ENCODE measurements at regions not wholly inside any gene's neighbourhood (a gene's known extent, or its start where the extent isn't known, plus 50 kb on each side); places are given as distances from the start of the nearest gene placed in this dataset.

GRCh38 chr11:23311986-23312940 lies 452.0 kb upstream of the CCDC179 start:
- TF ChIP-seq EZH2phosphoT487 (IDR thresholded peaks at IDR 0.05; ENCODE audit: insufficient read depth, low read depth) (no peak), EZH2 (IDR thresholded peaks at IDR 0.05; ENCODE audit: insufficient read depth, poor library complexity, severe bottlenecking) (no peak)
- H3K4me1 ChIP-seq (ENCODE audit: insufficient read depth): peaks cover 21% of the 10 kb centered on the region
- H3K4me3 ChIP-seq: no peak overlapping the region
- no peaks in the 10 kb centered on the region for H4K20me1 ChIP-seq (ENCODE audit: insufficient read depth)
- no peaks in the 10 kb centered on the region for H3K79me2 ChIP-seq (ENCODE audit: insufficient read depth)
- H3K9me3 ChIP-seq (ENCODE audit: low read depth): no peaks in the 10 kb centered on the region
- peaks cover 9% of the 10 kb centered on the region; the same call in 1 of the 2 replicates for H3F3A ChIP-seq (ENCODE audit: insufficient read depth)
- H3K4me2 ChIP-seq (ENCODE audit: unreplicated experiment): no peak overlapping the region
- peak overlapping the region; percentile 34 for H2AFZ ChIP-seq
- H3K9ac ChIP-seq: no peak overlapping the region
- DNase-seq: peak; percentile 38
- 53% methylated on average over 5 of the region's 5 CpGs for WGBS, 2 experiments (ENCODE audit: low coverage in 1 of 2, low lambda C conversion rate in 2 of 2, missing lambda C conversion rate in 2 of 2)
- H3K27ac ChIP-seq: peak overlapping the region; percentile 10; the same call in 1 of the 2 replicates
- H3K9me2 ChIP-seq (ENCODE audit: insufficient read depth): no peaks in the 10 kb centered on the region
- in situ Hi-C loops (cut with MboI): no loop called here
- H3K27me3 ChIP-seq (replicated peaks; ENCODE audit: insufficient read depth): no peaks in the 10 kb centered on the region
- H3K36me3 ChIP-seq (ENCODE audit: low read depth): no peaks in the 10 kb centered on the region

- Histone ChIP-seq H3F3A (ENCODE audit: insufficient read depth) (peaks cover 9% of the 10 kb centered on the region; the same call in 1 of the 2 replicates), H3K36me3 (ENCODE audit: low read depth) (no peaks in the 10 kb centered on the region), H3K4me1 (ENCODE audit: insufficient read depth) (peaks cover 21% of the 10 kb centered on the region), H3K79me2 (ENCODE audit: insufficient read depth) (no peaks in the 10 kb centered on the region), H3K27me3 (replicated peaks; ENCODE audit: insufficient read depth) (no peaks in the 10 kb centered on the region), H3K4me2 (ENCODE audit: unreplicated experiment) (no peak overlapping the region), H3K9me2 (ENCODE audit: insufficient read depth) (no peaks in the 10 kb centered on the region), H3K4me3 (no peak overlapping the region), H4K20me1 (ENCODE audit: insufficient read depth) (no peaks in the 10 kb centered on the region), H2AFZ (no peak overlapping the region), H3K9ac (no peak overlapping the region), H3K9me3 (ENCODE audit: low read depth) (no peaks in the 10 kb centered on the region), H3K27ac (no peak overlapping the region)
- no peak for TF ChIP-seq EZH2 (IDR thresholded peaks at IDR 0.05; ENCODE audit: insufficient read depth, poor library complexity, severe bottlenecking)
- no peak for TF ChIP-seq EZH2phosphoT487 (IDR thresholded peaks at IDR 0.05; ENCODE audit: insufficient read depth, low read depth)
- WGBS, 2 experiments (ENCODE audit: low coverage in 1 of 2, low lambda C conversion rate in 2 of 2, missing lambda C conversion rate in 2 of 2): 27 to 28% methylated on average over 1 of the region's 1 CpG
- DNase-seq: no peak
- in situ Hi-C loops (cut with MboI): no loop called here
Measured at GRCh38 chr11:23313001-23313400, 452.7 kb upstream of the CCDC179 start.

GRCh38 chr11:23314162-23314561 lies 453.9 kb upstream of the CCDC179 start:
- Histone ChIP-seq H3K9me2 (ENCODE audit: insufficient read depth) (no peaks in the 10 kb centered on the region), H3K4me2 (ENCODE audit: unreplicated experiment) (no peak overlapping the region), H3F3A (ENCODE audit: insufficient read depth) (peaks cover 9% of the 10 kb centered on the region; the same call in 1 of the 2 replicates), H3K27me3 (replicated peaks; ENCODE audit: insufficient read depth) (no peaks in the 10 kb centered on the region), H3K79me2 (ENCODE audit: insufficient read depth) (no peaks in the 10 kb centered on the region), H3K9ac (no peak overlapping the region), H4K20me1 (ENCODE audit: insufficient read depth) (no peaks in the 10 kb centered on the region), H3K4me3 (no peak overlapping the region), H3K9me3 (ENCODE audit: low read depth) (no peaks in the 10 kb centered on the region), H3K36me3 (ENCODE audit: low read depth) (no peaks in the 10 kb centered on the region), H2AFZ (no peak overlapping the region), H3K4me1 (ENCODE audit: insufficient read depth) (peaks cover 21% of the 10 kb centered on the region), H3K27ac (no peak overlapping the region)
- in situ Hi-C loops (cut with MboI): no loop called here
- 91 to 96% methylated on average over 3 of the region's 3 CpGs for WGBS, 2 experiments (ENCODE audit: low coverage in 1 of 2, low lambda C conversion rate in 2 of 2, missing lambda C conversion rate in 2 of 2)
- TF ChIP-seq EZH2 (IDR thresholded peaks at IDR 0.05; ENCODE audit: insufficient read depth, poor library complexity, severe bottlenecking) (no peak), EZH2phosphoT487 (IDR thresholded peaks at IDR 0.05; ENCODE audit: insufficient read depth, low read depth) (no peak)
- DNase-seq: no peak

GRCh38 chr11:23315286-23315685 lies 455.0 kb upstream of the CCDC179 start:
- peaks cover 19% of the 10 kb centered on the region for H3K4me1 ChIP-seq (ENCODE audit: insufficient read depth)
- in situ Hi-C loops (cut with MboI): no loop called here
- no peak for TF ChIP-seq EZH2phosphoT487 (IDR thresholded peaks at IDR 0.05; ENCODE audit: insufficient read depth, low read depth)
- no peak for TF ChIP-seq EZH2 (IDR thresholded peaks at IDR 0.05; ENCODE audit: insufficient read depth, poor library complexity, severe bottlenecking)
- no peaks in the 10 kb centered on the region for H3K9me2 ChIP-seq (ENCODE audit: insufficient read depth)
- no peaks in the 10 kb centered on the region for H3K79me2 ChIP-seq (ENCODE audit: insufficient read depth)
- H3K4me3 ChIP-seq: no peak overlapping the region
- no peak overlapping the region for H3K4me2 ChIP-seq (ENCODE audit: unreplicated experiment)
- H4K20me1 ChIP-seq (ENCODE audit: insufficient read depth): no peaks in the 10 kb centered on the region
- no peaks in the 10 kb centered on the region for H3K9me3 ChIP-seq (ENCODE audit: low read depth)
- H2AFZ ChIP-seq: no peak overlapping the region
- H3F3A ChIP-seq (ENCODE audit: insufficient read depth): peaks cover 9% of the 10 kb centered on the region; the same call in 1 of the 2 replicates
- no peak overlapping the region for H3K27ac ChIP-seq
- H3K36me3 ChIP-seq (ENCODE audit: low read depth): no peaks in the 10 kb centered on the region
- 65 to 67% methylated on average over 3 of the region's 3 CpGs for WGBS, 2 experiments (ENCODE audit: low coverage in 1 of 2, low lambda C conversion rate in 2 of 2, missing lambda C conversion rate in 2 of 2)
- H3K27me3 ChIP-seq (replicated peaks; ENCODE audit: insufficient read depth): no peaks in the 10 kb centered on the region
- H3K9ac ChIP-seq: no peak overlapping the region
- DNase-seq: no peak

All from GM23248 (cell line).